Lung (tissue), 11 donors: ENCODE measurements at regions not wholly inside any gene's neighbourhood (a gene's known extent, or its start where the extent isn't known, plus 50 kb on each side); places are given as distances from the start of the nearest gene placed in this dataset.

Source experiments
- ATAC-seq: fragments of 200-7000 bp; cut with Tn5 transposase; one replicate; pipeline ENCODE4 v1.9.1; 2020; ENCODE audit warnings: moderate number of reproducible peaks; ENCODE audit not compliant: insufficient read depth, low FRiP score
- DNase-seq, 3 donors: peaks; one replicate each; pipeline ENCODE4 v3.0.0-alpha.2; 2013 to 2017
- H3K27ac ChIP-seq, 2 donors: one replicate each; pipeline ENCODE4 v1.5.1; 2013; ENCODE audit warnings: mild to moderate bottlenecking in 2 of 2, moderate library complexity in 2 of 2, control low read depth in 1 of 2, inconsistent platforms in 1 of 2, low read depth in 1 of 2, low read length in 1 of 2
- H3K27me3 ChIP-seq, 3 donors: one replicate each; pipeline ENCODE4 v1.5.1; 2013; ENCODE audit warnings: low read length in 2 of 3; ENCODE audit not compliant: control insufficient read depth in 3 of 3, insufficient read depth in 3 of 3
- H3K36me3 ChIP-seq, 4 donors: one replicate each; pipeline ENCODE4 v1.5.1; 2013; ENCODE audit warnings: low read length in 4 of 4, mild to moderate bottlenecking in 1 of 4, moderate library complexity in 1 of 4; ENCODE audit not compliant: control insufficient read depth in 4 of 4, insufficient read depth in 4 of 4
- H3K4me1 ChIP-seq, 5 donors: one replicate each; pipeline ENCODE4 v1.5.1; 2013; ENCODE audit warnings: low read length in 5 of 5, mild to moderate bottlenecking in 2 of 5, moderate library complexity in 1 of 5; ENCODE audit not compliant: control insufficient read depth in 5 of 5, insufficient read depth in 5 of 5
- H3K4me3 ChIP-seq: one replicate; pipeline ENCODE4 v1.5.1; 2013; ENCODE audit warnings: mild to moderate bottlenecking, control low read depth, moderate library complexity
- H3K9ac ChIP-seq, 2 donors: one replicate each; pipeline ENCODE4 v1.5.1; 2013; ENCODE audit warnings: low read length in 2 of 2, control low read depth in 1 of 2; ENCODE audit not compliant: insufficient read depth in 1 of 2
- H3K9me3 ChIP-seq, 4 donors: one replicate each; pipeline ENCODE4 v1.5.1; 2013; ENCODE audit warnings: low read length in 3 of 4, mild to moderate bottlenecking in 1 of 4, moderate library complexity in 1 of 4; ENCODE audit not compliant: control insufficient read depth in 4 of 4, insufficient read depth in 3 of 4
- WGBS, 2 donors: extraction: QIAGEN DNeasy Blood & Tissue Kit; methylation state at CpG; one replicate each; pipeline ENCODE4 v1.1.7; 2013; 5-methylcytosine and 5-hydroxymethylcytosine counted together
- TF ChIP-seq, protein P1 (sequence below): IDR thresholded peaks from 2 replicates; pipeline ENCODE4 v1.5.1; 2012; ENCODE audit warnings: mild to moderate bottlenecking; ENCODE audit errors: control extremely low read depth, extremely low read depth
- donor health status: control.
- donor health status: control.
- donor health status: Bipolar disorder and iron deficiency.
- donor health status: healthy.
- donor health status: DM: yes; HTN: yes; CAD: no.

DNA sequence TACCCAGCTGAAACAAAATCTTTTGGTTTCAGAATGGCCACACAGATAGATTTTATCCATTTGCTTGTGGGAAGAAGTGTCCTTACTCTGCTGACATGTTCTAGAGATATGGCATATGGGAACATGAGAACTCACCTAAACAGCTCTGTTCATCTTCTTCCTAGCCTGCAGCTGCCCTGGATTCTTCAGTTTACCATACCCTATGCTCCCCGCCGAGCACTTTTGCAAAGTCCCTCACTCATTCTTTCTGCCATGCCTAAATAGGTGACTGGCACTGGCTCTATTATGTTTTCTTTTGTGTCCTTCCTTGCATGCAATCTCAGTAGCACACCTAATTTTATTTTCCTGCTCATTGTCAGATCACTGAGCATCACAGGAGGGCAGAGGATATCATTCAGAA lies 293.7 kb upstream of the RSPO3 start:
- Histone ChIP-seq H3K27me3 (no peaks in the 10 kb centered on the region), H3K9ac (no peak overlapping the region), H3K27ac (no peak overlapping the region), H3K4me3 (no peak overlapping the region), H3K9me3 (no peaks in the 10 kb centered on the region), H3K36me3 (no peaks in the 10 kb centered on the region), H3K4me1 (peaks cover 0 to 5% (median 0%) of the 10 kb centered on the region in 5 donors)
- ATAC-seq = no peak
- WGBS, 2 donors = 86 to 92% methylated on average over 2 of the region's 2 CpGs
- TF ChIP-seq, protein P1, sequence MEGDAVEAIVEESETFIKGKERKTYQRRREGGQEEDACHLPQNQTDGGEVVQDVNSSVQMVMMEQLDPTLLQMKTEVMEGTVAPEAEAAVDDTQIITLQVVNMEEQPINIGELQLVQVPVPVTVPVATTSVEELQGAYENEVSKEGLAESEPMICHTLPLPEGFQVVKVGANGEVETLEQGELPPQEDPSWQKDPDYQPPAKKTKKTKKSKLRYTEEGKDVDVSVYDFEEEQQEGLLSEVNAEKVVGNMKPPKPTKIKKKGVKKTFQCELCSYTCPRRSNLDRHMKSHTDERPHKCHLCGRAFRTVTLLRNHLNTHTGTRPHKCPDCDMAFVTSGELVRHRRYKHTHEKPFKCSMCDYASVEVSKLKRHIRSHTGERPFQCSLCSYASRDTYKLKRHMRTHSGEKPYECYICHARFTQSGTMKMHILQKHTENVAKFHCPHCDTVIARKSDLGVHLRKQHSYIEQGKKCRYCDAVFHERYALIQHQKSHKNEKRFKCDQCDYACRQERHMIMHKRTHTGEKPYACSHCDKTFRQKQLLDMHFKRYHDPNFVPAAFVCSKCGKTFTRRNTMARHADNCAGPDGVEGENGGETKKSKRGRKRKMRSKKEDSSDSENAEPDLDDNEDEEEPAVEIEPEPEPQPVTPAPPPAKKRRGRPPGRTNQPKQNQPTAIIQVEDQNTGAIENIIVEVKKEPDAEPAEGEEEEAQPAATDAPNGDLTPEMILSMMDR = no peak
- DNase-seq = no peak

DNA sequence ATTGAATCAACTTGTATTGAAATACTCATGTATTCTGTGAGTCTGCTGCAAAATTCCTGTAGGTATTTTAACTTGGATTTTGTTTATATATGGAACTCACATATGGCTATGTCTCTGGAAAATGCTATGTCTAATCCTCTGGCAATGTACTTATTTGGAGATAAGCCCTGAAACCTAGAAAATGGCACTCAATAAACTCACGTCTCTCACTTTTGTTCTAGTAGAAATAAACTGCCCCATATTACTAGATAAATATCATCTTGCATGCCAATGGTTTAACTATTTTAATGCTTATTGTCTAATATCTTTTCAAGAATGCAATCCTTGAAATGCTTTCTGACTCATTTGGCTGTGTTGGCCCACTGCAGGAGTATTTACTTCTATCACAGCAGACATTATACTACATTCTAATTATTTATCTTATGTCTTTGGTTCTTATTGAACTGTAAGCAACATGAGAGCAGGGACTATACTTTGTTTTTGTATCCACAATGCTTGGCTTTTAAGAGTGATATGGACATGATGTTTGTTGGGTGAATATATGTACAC lies 292.2 kb upstream of the RSPO3 start:
- DNase-seq (no peak), ATAC-seq (no peak)
- TF ChIP-seq, protein P1 = no peak
- Histone ChIP-seq H3K36me3 (no peaks in the 10 kb centered on the region), H3K9ac (no peak overlapping the region), H3K4me1 (peaks cover 0 to 4% (median 0%) of the 10 kb centered on the region in 5 donors), H3K27ac (no peak overlapping the region), H3K27me3 (no peaks in the 10 kb centered on the region), H3K9me3 (no peaks in the 10 kb centered on the region), H3K4me3 (no peak overlapping the region)
- WGBS, 2 donors = 71 to 84% methylated on average over 1 of the region's 1 CpG

DNA sequence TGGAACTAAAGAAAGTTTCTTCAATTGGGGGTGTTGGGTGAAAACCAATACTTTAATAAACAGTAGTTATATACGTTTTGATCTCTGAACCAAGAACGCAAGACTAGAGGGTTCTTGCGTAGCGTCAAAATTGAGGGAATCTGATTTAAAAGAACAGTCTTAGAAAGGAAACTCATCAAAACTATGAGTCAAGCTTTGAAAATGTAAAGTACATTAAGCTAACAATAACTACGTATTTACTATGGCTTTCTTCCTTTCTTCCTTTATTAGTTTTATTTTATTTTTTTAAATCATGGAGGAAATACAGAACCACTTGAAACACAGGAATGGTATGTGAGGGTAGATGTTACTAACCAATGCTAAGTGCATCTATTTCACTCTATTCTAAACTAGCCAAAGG lies 287.0 kb upstream of the RSPO3 start:
- no peak for ATAC-seq
- Histone ChIP-seq H3K9ac (no peak overlapping the region), H3K36me3 (no peaks in the 10 kb centered on the region)

More for the DNA sequence above, 287.0 kb upstream of the RSPO3 start:
- WGBS, 2 donors = 67 to 76% methylated on average over 5 of the region's 5 CpGs
- TF ChIP-seq, protein P1 = no peak
- Histone ChIP-seq H3K27ac (no peak overlapping the region), H3K4me1 (no peaks in the 10 kb centered on the region), H3K4me3 (no peak overlapping the region), H3K27me3 (no peaks in the 10 kb centered on the region), H3K9me3 (no peaks in the 10 kb centered on the region)
- DNase-seq = no peak
